Stromal cell of bone marrow (primary cell): ENCODE measurements at regions not wholly inside any gene's neighbourhood (a gene's known extent, or its start where the extent isn't known, plus 50 kb on each side); places are given as distances from the start of the nearest gene placed in this dataset.
A peak's percentile ranks its signal among the peaks of the same experiment; 100 is the strongest.
"Not testable (repeated sequence)": the region's sequence is repeated elsewhere in the genome, so short reads cannot be mapped to it uniquely, and the experiment has no call there.

Experiments used
- DNase-seq: peaks from one replicate; pipeline ENCODE4 v3.0.0-alpha.2; 2012; ENCODE audit warnings: low read depth

- DNase-seq: no peak
Observed at GRCh38 chr6:168825226-168826077, 384.5 kb downstream of the SMOC2 start.

GRCh38 chr6:168823397-168824212 lies 382.6 kb downstream of the SMOC2 start:
- no peak for DNase-seq

DNA sequence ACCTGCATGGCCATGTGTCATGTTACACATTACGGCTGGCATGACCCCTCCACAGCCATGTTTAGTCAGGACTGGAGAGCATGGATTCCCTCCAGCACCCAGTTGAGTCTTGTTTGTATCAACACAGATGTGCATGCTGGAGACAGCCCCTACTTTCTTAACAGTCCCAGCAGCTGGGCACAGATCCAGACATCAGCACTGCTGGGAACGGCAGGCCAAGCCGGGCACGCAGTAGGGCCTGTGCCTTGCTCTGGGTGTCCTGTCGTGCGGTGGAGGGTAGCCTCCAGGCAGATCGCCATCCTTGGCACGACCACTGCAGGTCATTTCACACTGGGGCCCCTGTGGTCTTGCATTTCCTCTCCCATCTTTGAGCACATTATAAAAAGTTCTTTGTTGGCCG lies 381.4 kb downstream of the SMOC2 start:
- no peak for DNase-seq

GRCh38 chr6:168819546-168819945 lies 378.6 kb downstream of the SMOC2 start:
- DNase-seq: no peak

DNA sequence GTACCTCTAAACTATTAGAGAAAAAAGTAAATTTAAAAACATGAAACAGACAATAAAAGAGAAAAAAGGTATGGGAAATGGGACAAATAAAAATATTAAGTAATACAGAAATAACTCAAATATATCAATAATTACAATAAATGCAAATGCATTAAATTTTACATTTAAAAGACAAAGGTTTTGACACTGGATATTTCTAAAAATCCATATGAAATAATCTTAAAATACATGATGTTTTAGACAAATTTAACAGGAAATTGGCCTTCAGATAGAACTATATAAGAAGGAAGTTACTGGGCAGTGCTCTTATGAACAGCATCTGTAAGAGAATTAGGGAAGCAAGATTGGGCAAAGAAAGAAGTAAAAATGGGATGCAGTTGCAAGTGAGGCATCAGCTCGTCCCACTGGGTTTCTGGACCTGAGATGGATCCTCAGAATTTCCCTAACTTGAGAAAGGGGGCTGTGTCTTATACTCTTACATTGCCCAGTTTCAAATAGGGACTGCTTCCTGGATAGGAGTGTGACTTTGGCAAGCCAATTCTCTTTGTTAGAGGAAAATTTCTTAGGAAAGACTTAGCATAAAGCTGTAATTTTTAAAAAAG lies 376.7 kb downstream of the SMOC2 start:
- no peak for DNase-seq

GRCh38 chr6:168815229-168815628 lies 374.2 kb downstream of the SMOC2 start:
- DNase-seq: no peak

DNA sequence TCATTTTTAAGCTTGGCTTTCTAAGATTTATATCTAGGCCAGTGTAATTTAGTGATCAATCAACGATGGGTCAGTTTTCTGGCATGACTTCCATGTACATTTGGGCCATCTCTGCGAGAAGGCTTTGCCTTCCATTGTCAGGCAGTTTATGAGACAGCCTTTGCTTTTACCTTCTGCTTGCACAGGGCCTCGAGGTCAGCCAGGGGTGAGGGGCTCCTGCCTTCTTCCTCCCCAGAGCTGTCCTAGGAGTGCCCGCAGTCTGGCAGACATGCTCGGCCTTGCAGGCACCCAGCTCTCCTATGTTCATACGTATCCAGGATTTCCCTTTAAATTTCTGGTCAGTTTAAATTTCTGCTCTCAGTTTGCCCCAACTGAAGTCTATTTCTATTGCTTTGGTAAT lies 367.2 kb downstream of the SMOC2 start:
- DNase-seq: no peak

DNA sequence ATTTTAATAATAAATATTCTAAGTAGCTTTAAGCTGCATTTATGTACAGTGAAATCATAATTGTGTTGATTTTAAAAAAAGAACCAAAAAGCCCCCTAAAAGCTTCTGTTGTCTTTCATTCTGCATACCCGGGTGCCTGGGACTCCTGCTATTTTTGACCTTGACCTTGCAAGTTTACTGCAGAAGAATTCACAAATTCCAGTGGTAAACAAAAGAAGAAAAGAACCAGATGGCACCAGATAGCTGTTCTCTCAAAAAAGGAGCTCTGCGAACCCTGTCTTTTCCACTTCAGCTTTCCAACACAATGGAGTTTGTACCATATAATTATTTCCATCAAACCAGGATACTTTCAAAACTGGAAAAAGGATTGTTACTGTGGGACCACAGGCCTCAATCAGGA lies 363.3 kb downstream of the SMOC2 start:
- no peak for DNase-seq

GRCh38 chr6:168803874-168804273 lies 362.9 kb downstream of the SMOC2 start:
- no peak for DNase-seq

DNA sequence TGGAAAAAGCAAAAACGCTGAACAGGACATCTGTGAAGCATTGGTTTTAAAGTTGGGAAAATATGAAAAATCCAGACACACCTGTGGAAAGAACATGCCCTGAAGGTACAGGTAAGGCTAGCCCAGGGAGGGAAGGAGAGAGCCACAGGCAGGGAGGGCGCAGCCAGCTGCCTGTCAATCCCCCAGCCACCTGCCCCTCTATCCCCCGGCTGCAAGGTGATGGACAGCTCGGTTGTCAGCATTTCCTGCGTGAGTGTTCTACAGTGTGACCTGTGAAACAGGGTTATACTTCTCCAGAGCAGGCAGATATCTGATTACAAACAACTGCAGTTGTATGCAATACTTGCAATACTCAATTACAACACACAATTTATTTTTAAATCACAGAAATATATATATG lies 358.1 kb downstream of the SMOC2 start:
- no peak for DNase-seq

GRCh38 chr6:168796106-168796505 lies 355.1 kb downstream of the SMOC2 start:
- DNase-seq: no peak

DNA sequence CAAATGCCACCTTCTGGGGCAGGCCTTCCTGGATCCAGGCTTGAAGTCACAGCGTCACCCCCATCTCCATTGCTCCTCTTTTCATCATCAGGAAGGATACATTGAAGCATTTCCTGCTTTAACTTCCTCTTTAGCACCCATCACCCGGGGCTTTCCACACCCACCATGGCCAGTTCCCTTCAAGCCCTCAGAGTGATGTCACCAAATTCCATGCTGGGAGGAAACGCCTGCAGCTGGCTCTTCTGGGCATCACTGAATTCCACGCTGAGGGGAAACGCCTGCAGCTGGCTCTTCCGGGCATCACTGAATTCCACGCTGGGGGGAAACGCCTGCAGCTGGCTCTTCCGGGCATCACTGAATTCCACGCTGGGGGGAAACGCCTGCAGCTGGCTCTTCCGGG lies 354.6 kb downstream of the SMOC2 start:
- not testable (repeated sequence) for DNase-seq

DNA sequence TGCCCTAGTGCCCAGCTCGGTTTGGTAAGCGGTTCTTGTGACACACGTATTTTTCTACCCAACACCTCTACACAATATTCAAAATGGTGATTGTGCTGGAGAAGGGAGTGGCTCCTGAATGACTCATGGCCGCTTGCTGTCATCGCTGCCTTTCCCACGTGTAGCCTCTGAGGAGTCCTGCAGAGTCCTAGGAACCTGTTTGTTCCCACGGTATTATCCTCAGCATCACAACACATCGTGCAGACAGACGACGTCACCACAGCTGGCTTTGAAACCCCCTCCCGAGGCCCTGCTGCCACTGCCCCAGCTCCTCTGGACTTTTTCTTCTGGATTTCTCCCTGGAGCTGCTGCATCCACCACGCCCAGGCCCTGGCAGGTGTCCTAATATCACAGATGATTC lies 353.5 kb downstream of the SMOC2 start:
- no peak for DNase-seq

GRCh38 chr6:168793649-168794048 lies 352.7 kb downstream of the SMOC2 start:
- DNase-seq: no peak

- no peak for DNase-seq
Observed at GRCh38 chr6:168791917-168792316, 350.9 kb downstream of the SMOC2 start.

DNA sequence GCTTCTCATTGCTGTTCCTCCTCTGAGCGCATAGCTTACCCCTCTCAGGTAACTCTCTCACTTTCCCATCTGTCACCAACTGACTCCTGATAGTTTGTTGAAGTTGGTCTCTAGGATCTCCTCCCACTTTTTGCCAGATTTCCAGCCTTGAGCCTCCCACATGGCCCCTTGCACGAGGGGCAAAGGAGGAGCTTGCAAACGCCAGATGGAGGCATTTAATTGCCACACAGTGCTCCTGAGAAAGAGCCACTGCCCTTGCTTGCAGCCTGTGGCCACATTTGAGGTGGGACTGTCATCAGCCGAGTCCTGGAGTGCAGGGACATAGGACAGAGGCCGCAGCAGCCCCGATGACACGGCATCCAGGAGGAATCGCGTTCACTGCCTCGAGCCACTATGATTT lies 348.7 kb downstream of the SMOC2 start:
- no peak for DNase-seq

GRCh38 chr6:168785720-168786511 lies 344.9 kb downstream of the SMOC2 start:
- DNase-seq: no peak

DNA sequence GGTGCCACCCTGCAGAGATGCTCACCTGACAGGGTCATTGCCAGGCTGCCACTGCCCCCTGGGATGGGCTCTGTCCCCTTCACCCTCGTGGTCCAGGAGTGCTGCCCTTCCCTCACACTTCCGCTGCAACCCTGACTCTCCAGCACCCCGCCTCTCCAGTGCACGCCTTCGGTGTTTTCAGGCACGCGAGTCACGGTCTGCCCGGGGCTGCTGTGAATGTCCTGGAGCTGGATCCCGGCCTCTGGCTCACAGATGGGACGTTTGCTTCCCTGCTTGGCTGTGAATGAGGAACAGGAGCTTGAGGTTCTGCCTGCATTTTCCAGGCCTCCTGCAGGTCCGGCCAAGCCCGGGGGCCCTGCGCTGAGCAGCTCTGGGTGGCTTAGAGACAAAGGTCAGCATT lies 343.4 kb downstream of the SMOC2 start:
- DNase-seq: no peak

DNA sequence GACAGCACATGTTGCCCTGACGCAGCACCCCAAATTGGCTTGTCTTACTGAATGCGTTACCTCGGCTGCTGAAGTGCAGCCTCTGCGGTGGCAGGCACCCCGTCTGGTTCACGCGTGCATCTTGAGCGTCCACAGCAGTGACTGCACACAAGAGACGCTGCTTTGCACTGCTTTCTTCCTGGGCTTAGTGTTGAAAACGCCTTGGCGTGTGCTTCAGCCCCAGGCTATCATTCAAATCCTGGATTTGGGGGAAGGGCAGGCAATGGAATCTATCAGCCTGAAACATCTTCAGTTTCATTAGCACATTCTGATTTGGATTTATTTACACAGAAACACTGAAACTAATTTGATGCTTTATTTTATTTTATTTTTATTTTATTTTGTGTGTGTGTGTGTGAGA lies 342.7 kb downstream of the SMOC2 start:
- no peak for DNase-seq

DNA sequence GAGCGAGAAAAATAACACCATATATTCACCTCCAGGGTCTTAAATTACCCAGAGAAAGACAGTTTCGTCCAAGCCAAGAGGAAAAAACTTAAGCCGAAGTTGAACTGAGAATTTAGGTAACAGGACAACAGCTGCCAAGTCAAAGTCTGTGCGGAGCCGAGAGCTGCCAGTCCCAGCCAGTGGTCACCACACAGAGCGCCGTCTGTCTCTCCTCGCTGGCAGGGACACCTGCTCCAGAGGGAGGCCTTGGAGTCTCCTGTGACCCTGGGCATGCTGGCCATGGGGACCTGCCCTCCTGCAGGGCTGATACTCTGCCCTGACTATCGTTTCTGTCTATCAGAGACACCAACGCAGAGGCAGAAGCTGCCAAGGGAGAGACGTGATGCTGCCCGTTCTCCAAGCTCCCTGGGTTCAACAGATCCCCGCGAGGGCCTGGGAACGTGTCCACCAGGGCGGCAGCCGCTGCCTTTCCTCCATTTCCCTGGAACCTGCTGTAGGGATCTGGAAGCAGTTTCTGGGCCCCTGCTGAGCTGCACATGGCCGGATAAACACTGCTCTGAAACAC lies 341.3 kb downstream of the SMOC2 start:
- no peak for DNase-seq

DNA sequence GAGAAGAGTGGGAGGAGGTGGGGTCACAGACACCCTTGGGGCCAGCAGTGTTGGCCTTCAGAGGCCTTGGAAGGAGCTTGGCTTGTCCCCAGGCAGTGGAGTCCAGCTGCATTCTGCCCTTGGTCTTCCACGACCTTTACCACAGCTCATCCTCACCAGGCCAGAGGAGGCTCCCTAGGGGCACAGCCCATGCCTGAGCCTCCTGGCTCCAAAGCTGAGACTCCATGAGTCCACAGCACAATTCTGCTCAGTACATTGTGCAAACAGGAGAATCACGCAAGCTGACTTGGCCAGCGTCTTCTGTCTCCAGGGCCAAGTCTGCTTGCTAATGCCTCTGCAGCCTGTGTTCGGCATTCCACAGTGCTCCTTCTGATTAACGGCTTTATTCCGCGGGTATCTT lies 337.2 kb downstream of the SMOC2 start:
- DNase-seq: peak; percentile 46

DNA sequence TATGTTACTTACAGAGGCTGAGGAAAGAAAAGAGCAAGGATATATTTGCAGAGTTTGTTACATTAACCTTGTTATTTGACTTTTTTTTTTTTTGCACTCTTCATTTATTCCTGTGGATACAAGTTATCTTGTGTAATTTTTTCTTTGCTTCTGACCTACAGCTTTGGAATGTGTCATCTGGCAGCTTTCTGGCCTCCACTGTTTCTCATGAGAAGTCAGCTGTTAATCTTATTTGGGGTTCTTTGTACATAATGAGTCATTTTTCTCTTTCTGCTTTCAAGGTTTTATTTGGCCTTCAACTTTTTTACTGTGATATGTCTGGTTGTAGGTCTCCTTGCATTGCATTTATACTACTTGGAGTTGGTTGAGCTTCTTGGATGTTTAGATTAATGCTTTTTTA lies 333.4 kb downstream of the SMOC2 start:
- DNase-seq: peak; percentile 30
